ENCODE measurements at regions not wholly inside any gene's neighbourhood (a gene's known extent, or its start where the extent isn't known, plus 50 kb on each side); places are given as distances from the start of the nearest gene placed in this dataset.

- DNase-seq (ENCODE audit: low spot score) (no peak), ATAC-seq (no peak)
- Histone ChIP-seq H3K4me2 (no peak overlapping the region), H3K27me3 (ENCODE audit: insufficient read depth) (no peaks in the 10 kb centered on the region), H3K4me3 (no peak overlapping the region), H4K20me1 (replicated peaks; ENCODE audit: insufficient read depth) (peaks cover 3% of the 10 kb centered on the region; the same call in 1 of the 2 replicates), H2AFZ (no peak overlapping the region), H3F3A (replicated peaks; ENCODE audit: low read depth) (no peaks in the 10 kb centered on the region), H3K9me2 (ENCODE audit: insufficient read depth) (no peaks in the 10 kb centered on the region), H3K4me1 (ENCODE audit: insufficient read depth) (peaks cover 6% of the 10 kb centered on the region; the same call in 1 of the 2 replicates), H3K79me2 (replicated peaks; ENCODE audit: insufficient read depth) (peaks cover 18% of the 10 kb centered on the region), H3K36me3 (ENCODE audit: insufficient read depth) (no peaks in the 10 kb centered on the region), H3K27ac (ENCODE audit: low read depth) (no peak overlapping the region)
- peaks cover 7% of the 10 kb centered on the region; the same call in 2 of the 3 replicates for H3K4me1 Mint-ChIP-seq
- no peak overlapping the region for H3K4me3 Mint-ChIP-seq
- no peak for TF ChIP-seq EZH2phosphoT487 (IDR thresholded peaks at IDR 0.05; ENCODE audit: unreplicated experiment)
- TF ChIP-seq NANOG (IDR thresholded peaks at IDR 0.05; ENCODE audit: borderline replicate concordance) = no peak
- TF ChIP-seq CTCF (conservative IDR thresholded peaks at IDR 0.05; ENCODE audit: low read depth in 2 of 2) = no peak
- H3K9me3 Mint-ChIP-seq = peaks cover 4% of the 10 kb centered on the region; the same call in 1 of the 3 replicates
- peaks cover 12% of the 10 kb centered on the region; the same call in 2 of the 3 replicates for H3K36me3 Mint-ChIP-seq (ENCODE audit: low read depth)
- no peaks in the 10 kb centered on the region for H3K27me3 Mint-ChIP-seq (ENCODE audit: insufficient read depth, low read depth, poor library complexity)
- no peak overlapping the region for H3K27ac Mint-ChIP-seq
Observed at GRCh38 chr15:81865850-81866537, 179.8 kb downstream of the MEX3B start.

DNA sequence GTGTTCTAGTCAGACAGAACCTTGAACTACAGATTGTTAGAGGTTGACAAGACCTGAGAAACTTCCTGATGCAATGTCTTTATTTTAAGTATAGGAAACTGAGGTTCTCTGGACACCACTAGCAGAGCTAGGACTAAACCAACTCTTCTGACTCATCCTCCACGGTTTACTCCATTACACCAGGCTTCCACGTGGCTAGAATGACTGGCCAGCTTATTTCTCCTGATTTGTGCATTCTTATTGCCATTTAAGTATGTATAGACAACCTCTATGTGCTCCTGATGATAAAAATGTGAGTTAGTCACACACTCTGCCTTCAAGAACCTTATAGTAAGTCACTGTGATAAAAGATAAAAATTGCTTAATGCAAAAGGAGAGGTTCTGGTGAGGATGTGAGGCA lies 182.7 kb downstream of the MEX3B start:
- Histone ChIP-seq H4K20me1 (replicated peaks; ENCODE audit: insufficient read depth) (peaks cover 3% of the 10 kb centered on the region; the same call in 1 of the 2 replicates), H3K36me3 (ENCODE audit: insufficient read depth) (no peaks in the 10 kb centered on the region), H3K9me2 (ENCODE audit: insufficient read depth) (no peaks in the 10 kb centered on the region), H3F3A (replicated peaks; ENCODE audit: low read depth) (no peaks in the 10 kb centered on the region), H3K27me3 (ENCODE audit: insufficient read depth) (no peaks in the 10 kb centered on the region), H3K4me3 (no peak overlapping the region), H3K4me1 (ENCODE audit: insufficient read depth) (no peaks in the 10 kb centered on the region), H3K27ac (ENCODE audit: low read depth) (no peak overlapping the region), H3K79me2 (replicated peaks; ENCODE audit: insufficient read depth) (peaks cover 6% of the 10 kb centered on the region; the same call in 1 of the 2 replicates), H2AFZ (no peak overlapping the region), H3K4me2 (no peak overlapping the region)
- DNase-seq (ENCODE audit: low spot score) = no peak
- no peaks in the 10 kb centered on the region for H3K27me3 Mint-ChIP-seq (ENCODE audit: insufficient read depth, low read depth, poor library complexity)
- peaks cover 4% of the 10 kb centered on the region; the same call in 1 of the 3 replicates for H3K36me3 Mint-ChIP-seq (ENCODE audit: low read depth)
- H3K4me1 Mint-ChIP-seq = no peaks in the 10 kb centered on the region; the same call in 2 of the 3 replicates
- no peak overlapping the region for H3K4me3 Mint-ChIP-seq
- H3K9me3 Mint-ChIP-seq = no peaks in the 10 kb centered on the region
- no peak overlapping the region for H3K27ac Mint-ChIP-seq
- no peak for ATAC-seq
- no peak for TF ChIP-seq JUNB (IDR thresholded peaks at IDR 0.05; ENCODE audit: unreplicated experiment)
- no peak for TF ChIP-seq REST (IDR thresholded peaks at IDR 0.05; ENCODE audit: unreplicated experiment)
- TF ChIP-seq ZNF114 (CRISPR knock-in tag; IDR thresholded peaks at IDR 0.05) = no peak
- no peak for TF ChIP-seq CTCF (conservative IDR thresholded peaks at IDR 0.05; ENCODE audit: low read depth in 2 of 2)
- no peak for TF ChIP-seq STAT1 (IDR thresholded peaks at IDR 0.05; ENCODE audit: unreplicated experiment)
- TF ChIP-seq NANOG (IDR thresholded peaks at IDR 0.05; ENCODE audit: borderline replicate concordance) = no peak
- TF ChIP-seq POLR2AphosphoS5 (IDR thresholded peaks at IDR 0.05; ENCODE audit: low read depth) = no peak
- no peak for TF ChIP-seq EZH2phosphoT487 (IDR thresholded peaks at IDR 0.05; ENCODE audit: unreplicated experiment)
- TF ChIP-seq ZNF331 (CRISPR knock-in tag; IDR thresholded peaks at IDR 0.05; ENCODE audit: low read depth) = no peak
- TF ChIP-seq EZH2 (IDR thresholded peaks at IDR 0.05; ENCODE audit: low read depth, unreplicated experiment) = no peak
- no peak for TF ChIP-seq ETS1 (IDR thresholded peaks at IDR 0.05)
- no peak for TF ChIP-seq CREB1 (CRISPR knock-in tag; IDR thresholded peaks at IDR 0.05; ENCODE audit: low read depth)

Measured in GM23338 (cell line).